Anterior cingulate cortex (tissue), 58 donors: ENCODE measurements at regions not wholly inside any gene's neighbourhood (a gene's known extent, or its start where the extent isn't known, plus 50 kb on each side); places are given as distances from the start of the nearest gene placed in this dataset.
"Not testable (repeated sequence)": the region's sequence is repeated elsewhere in the genome, so short reads cannot be mapped to it uniquely, and the experiment has no call there.

Experiments
- DNase-seq, 58 donors: peaks; one replicate each; lab custom pipeline; 2025; lab: John Stamatoyannopoulos, UW

GRCh38 chr3:181362378-181362777 is 349.3 kb upstream of the SOX2 start:
- DNase-seq, result peak in 1 of 58 donors; percentile 32

- DNase-seq, result no peak
These were observed 353.2 kb upstream of the SOX2 start for GRCh38 chr3:181358562-181358961.

GRCh38 chr3:181358060-181358459 is 353.7 kb upstream of the SOX2 start:
- no peak for DNase-seq

GRCh38 chr3:181354140-181354539 is 357.6 kb upstream of the SOX2 start:
- no peak for DNase-seq

GRCh38 chr3:181344331-181344730 is 354.8 kb upstream of the DNAJC19 start:
- DNase-seq, result no peak

- no peak for DNase-seq
These were observed 347.1 kb upstream of the DNAJC19 start for GRCh38 chr3:181336597-181336996.

- no peak for DNase-seq
These were observed 343.9 kb upstream of the DNAJC19 start for GRCh38 chr3:181333394-181333793.

- DNase-seq, result no peak
These were observed 341.5 kb upstream of the DNAJC19 start for GRCh38 chr3:181330821-181331563.

- no peak for DNase-seq
These were observed 340.7 kb upstream of the DNAJC19 start for GRCh38 chr3:181330257-181330656.

GRCh38 chr3:181329024-181329423 is 339.5 kb upstream of the DNAJC19 start:
- no peak for DNase-seq

GRCh38 chr3:181328346-181328745 is 338.8 kb upstream of the DNAJC19 start:
- DNase-seq, result no peak

- DNase-seq, result no peak
These were observed 337.8 kb upstream of the DNAJC19 start for GRCh38 chr3:181327349-181327748.

GRCh38 chr3:181326637-181327223 is 337.2 kb upstream of the DNAJC19 start:
- peak in 7 of 58 donors; percentile 1 to 67 (median 4) for DNase-seq

GRCh38 chr3:181324516-181324915 is 335.0 kb upstream of the DNAJC19 start:
- not testable (repeated sequence) for DNase-seq

- DNase-seq, result no peak
These were observed 328.8 kb upstream of the DNAJC19 start for GRCh38 chr3:181318321-181318720.

- no peak for DNase-seq
These were observed 328.0 kb upstream of the DNAJC19 start for GRCh38 chr3:181317508-181317907.

- DNase-seq, result no peak
These were observed 326.9 kb upstream of the DNAJC19 start for GRCh38 chr3:181316482-181316881.

- no peak for DNase-seq
These were observed 323.8 kb upstream of the DNAJC19 start for GRCh38 chr3:181313335-181313734.

GRCh38 chr3:181311186-181311585 is 321.6 kb upstream of the DNAJC19 start:
- DNase-seq, result no peak

- no peak for DNase-seq
These were observed 313.4 kb upstream of the DNAJC19 start for GRCh38 chr3:181302960-181303359.

- no peak for DNase-seq
These were observed 310.5 kb upstream of the DNAJC19 start for GRCh38 chr3:181300033-181300432.

- DNase-seq, result no peak
These were observed 308.9 kb upstream of the DNAJC19 start for GRCh38 chr3:181298421-181298820.
